GM18909 (cell line): ENCODE measurements at regions not wholly inside any gene's neighbourhood (a gene's known extent, or its start where the extent isn't known, plus 50 kb on each side); places are given as distances from the start of the nearest gene placed in this dataset.

Experiments
- ATAC-seq: cut with Tn5 transposase; IDR thresholded peaks from one replicate; pipeline ENCODE4 v1.9.1; 2021; ENCODE audit warnings: mild to moderate bottlenecking; ENCODE audit not compliant: unreplicated experiment, poor library complexity

- peak; percentile 12 for ATAC-seq
Observed at GRCh38 chr18:38941711-38942561, 1376.3 kb upstream of the CELF4 start.

- ATAC-seq, result peak; percentile 88
Observed at GRCh38 chr18:38940863-38941531, 1375.4 kb upstream of the CELF4 start.

GRCh38 chr18:38940475-38940862 lies 1374.9 kb upstream of the CELF4 start:
- ATAC-seq, result peak; percentile 35

GRCh38 chr18:38933910-38934510 lies 1368.4 kb upstream of the CELF4 start:
- peak; percentile 92 for ATAC-seq

- peak; percentile 43 for ATAC-seq
Observed at GRCh38 chr18:38933322-38933721, 1367.7 kb upstream of the CELF4 start.

GRCh38 chr18:38932752-38933151 lies 1367.2 kb upstream of the CELF4 start:
- ATAC-seq, result peak; percentile 53

- ATAC-seq, result no peak
Observed at GRCh38 chr18:38931754-38932050, 1366.1 kb upstream of the CELF4 start.

- no peak for ATAC-seq
Observed at GRCh38 chr18:38930881-38931753, 1365.5 kb upstream of the CELF4 start.

- ATAC-seq, result no peak
Observed at GRCh38 chr18:38923540-38923939, 1357.9 kb upstream of the CELF4 start.

- no peak for ATAC-seq
Observed at GRCh38 chr18:38923126-38923525, 1357.5 kb upstream of the CELF4 start.

GRCh38 chr18:38909972-38910371 lies 1344.4 kb upstream of the CELF4 start:
- no peak for ATAC-seq

GRCh38 chr18:38902796-38903195 lies 1337.2 kb upstream of the CELF4 start:
- no peak for ATAC-seq

GRCh38 chr18:38900445-38900844 lies 1334.8 kb upstream of the CELF4 start:
- ATAC-seq, result no peak

GRCh38 chr18:38900031-38900430 lies 1334.4 kb upstream of the CELF4 start:
- ATAC-seq, result no peak

GRCh38 chr18:38899252-38899651 lies 1333.7 kb upstream of the CELF4 start:
- no peak for ATAC-seq

GRCh38 chr18:38898167-38898566 lies 1332.6 kb upstream of the CELF4 start:
- no peak for ATAC-seq

GRCh38 chr18:38895560-38895959 lies 1330.0 kb upstream of the CELF4 start:
- no peak for ATAC-seq

GRCh38 chr18:38887671-38888020 lies 1322.0 kb upstream of the CELF4 start:
- no peak for ATAC-seq

GRCh38 chr18:38886861-38887670 lies 1321.5 kb upstream of the CELF4 start:
- ATAC-seq, result no peak

- ATAC-seq, result no peak
Observed at GRCh38 chr18:38886235-38886634, 1320.6 kb upstream of the CELF4 start.
